VCaP (cell line): ENCODE measurements at regions not wholly inside any gene's neighbourhood (a gene's known extent, or its start where the extent isn't known, plus 50 kb on each side); places are given as distances from the start of the nearest gene placed in this dataset.

Source experiments
- H3K27ac ChIP-seq: fragments of 450-650 bp; 2 replicates; pipeline ENCODE4 v1.5.1; 2017
- CTCF ChIP-seq: fragments of 450-650 bp; conservative IDR thresholded peaks from 2 replicates; pipeline ENCODE4 v1.5.1; 2017; ENCODE audit warnings: mild to moderate bottlenecking, moderate library complexity

- H3K27ac ChIP-seq, result no peak overlapping the region
- no peak for TF ChIP-seq CTCF
Measured at GRCh38 chr1:216807696-216808095, 84.5 kb upstream of the ESRRG start.

- no peak for TF ChIP-seq CTCF
- H3K27ac ChIP-seq, result no peak overlapping the region
Measured at GRCh38 chr1:216805953-216806352, 82.7 kb upstream of the ESRRG start.

GRCh38 chr1:216805233-216805632 lies 82.0 kb upstream of the ESRRG start:
- no peak for TF ChIP-seq CTCF
- no peak overlapping the region for H3K27ac ChIP-seq

- no peak for TF ChIP-seq CTCF
- no peak overlapping the region for H3K27ac ChIP-seq
Measured at GRCh38 chr1:216804111-216804510, 80.9 kb upstream of the ESRRG start.

- no peak for TF ChIP-seq CTCF
- no peak overlapping the region for H3K27ac ChIP-seq
Measured at GRCh38 chr1:216794586-216794985, 71.4 kb upstream of the ESRRG start.

- no peak for TF ChIP-seq CTCF
- no peak overlapping the region for H3K27ac ChIP-seq
Measured at GRCh38 chr1:216793973-216794372, 70.7 kb upstream of the ESRRG start.

- no peak for TF ChIP-seq CTCF
- H3K27ac ChIP-seq, result no peak overlapping the region
Measured at GRCh38 chr1:216793303-216793702, 70.1 kb upstream of the ESRRG start.

- no peak for TF ChIP-seq CTCF
- no peak overlapping the region for H3K27ac ChIP-seq
Measured at GRCh38 chr1:216788671-216789070, 65.4 kb upstream of the ESRRG start.
